PC-3 (cell line): ENCODE measurements at regions not wholly inside any gene's neighbourhood (a gene's known extent, or its start where the extent isn't known, plus 50 kb on each side); places are given as distances from the start of the nearest gene placed in this dataset.
"Not testable (repeated sequence)": the region's sequence is repeated elsewhere in the genome, so short reads cannot be mapped to it uniquely, and the experiment has no call there.

Experiments
- ATAC-seq: fragments of 200-7000 bp; cut with Tn5 transposase; 2 replicates; pipeline ENCODE4 v1.9.1; 2020; ENCODE audit warnings: mild to moderate bottlenecking, moderate library complexity
- BruUV-seq: library from RNA; stranded (reverse); fragments of 400-500 nt; replicated peaks from 2 replicates; lab custom pipeline; 2021; lab: Mats Ljungman, UMichigan
- CTCF ChIA-PET: fragments of 300-600 bp; sonication (Branson Sonifier 250); formaldehyde crosslinking; loops from one replicate; lab custom pipeline; 2022; ENCODE audit warnings: antibody characterized with exemption; lab: Charles Lee
- POLR2A ChIA-PET: fragments of 300-600 bp; sonication (Branson Sonifier 250); formaldehyde crosslinking; loops from one replicate; lab custom pipeline; 2022; ENCODE audit warnings: antibody characterized with exemption; ENCODE audit not compliant: unreplicated experiment; lab: Charles Lee
- DNase-seq: peaks from one replicate; pipeline ENCODE4 v3.0.0-alpha.2; 2015
- H2AFZ ChIP-seq: fragments of 300-600 bp; sonication (generic); 2 replicates; pipeline ENCODE4 v1.6.0; 2016; ENCODE audit warnings: antibody characterized with exemption, low read length
- H3F3A ChIP-seq: fragments of 300-600 bp; sonication (generic); one replicate; pipeline ENCODE4 v1.6.0; 2017; ENCODE audit warnings: antibody characterized with exemption, low read length, control low read depth, mild to moderate bottlenecking; ENCODE audit not compliant: unreplicated experiment
- H3K27ac ChIP-seq: fragments of 300-600 bp; sonication (generic); 2 replicates; pipeline ENCODE4 v1.5.1; 2016; ENCODE audit warnings: mild to moderate bottlenecking, low read length
- H3K27me3 ChIP-seq: fragments of 300-600 bp; sonication (generic); 2 replicates; pipeline ENCODE4 v1.6.1; 2016; ENCODE audit warnings: low read length, mixed read lengths
- H3K36me3 ChIP-seq: fragments of 300-600 bp; sonication (generic); 2 replicates; pipeline ENCODE4 v1.6.1; 2016; ENCODE audit warnings: low read depth, mixed run types, low read length, mixed read lengths
- H3K4me1 ChIP-seq: fragments of 300-600 bp; sonication (generic); 2 replicates; pipeline ENCODE4 v1.5.1; 2016; ENCODE audit warnings: low read length; ENCODE audit not compliant: insufficient read depth
- H3K4me2 ChIP-seq: fragments of 300-600 bp; sonication (generic); 2 replicates; pipeline ENCODE4 v1.6.0; 2016; ENCODE audit warnings: low read length
- H3K4me3 ChIP-seq: fragments of 300-600 bp; sonication (generic); 2 replicates; pipeline ENCODE4 v1.5.1; 2016; ENCODE audit warnings: mild to moderate bottlenecking, low read length, mixed read lengths
- H3K79me2 ChIP-seq: fragments of 300-600 bp; sonication (generic); 2 replicates; pipeline ENCODE4 v1.6.1; 2017; ENCODE audit warnings: low read length, mixed read lengths
- H3K9ac ChIP-seq: fragments of 300-600 bp; sonication (generic); 2 replicates; pipeline ENCODE4 v1.6.0; 2016; ENCODE audit warnings: mild to moderate bottlenecking, low read length
- H3K9me2 ChIP-seq: fragments of 300-600 bp; sonication (generic); replicated peaks from 2 replicates; pipeline ENCODE4 v1.6.1; 2016; ENCODE audit warnings: mixed run types, low read length, mixed read lengths
- H3K9me3 ChIP-seq: fragments of 300-600 bp; sonication (generic); 2 replicates; pipeline ENCODE4 v1.6.1; 2016; ENCODE audit warnings: low read length, mixed read lengths
- H4K20me1 ChIP-seq: fragments of 300-600 bp; sonication (generic); 2 replicates; pipeline ENCODE4 v1.6.1; 2016; ENCODE audit warnings: low read length, mixed read lengths
- EZH2 ChIP-seq: fragments of 300-600 bp; sonication (generic); IDR thresholded peaks from one replicate; pipeline ENCODE4 v1.6.1; 2017; ENCODE audit warnings: antibody characterized with exemption, mild to moderate bottlenecking, low read length; ENCODE audit not compliant: unreplicated experiment
- EZH2phosphoT487 ChIP-seq: fragments of 300-600 bp; sonication (generic); IDR thresholded peaks from 2 replicates; pipeline ENCODE4 v1.6.1; 2018; ENCODE audit warnings: mild to moderate bottlenecking, antibody characterized with exemption, low read length, borderline replicate concordance
- intact Hi-C: fragments of 100-400 bp; cut with micrococcal nuclease; formaldehyde crosslinking; loops from 2 replicates; pipeline ENCODE4 v1.9.0; 2023
- TF ChIP-seq, protein P1 (sequence below): fragments of 300-600 bp; sonication (generic); conservative IDR thresholded peaks from 2 replicates; pipeline ENCODE4 v1.5.1; 2017; ENCODE audit warnings: antibody characterized with exemption, low read depth, mild to moderate bottlenecking, low read length

DNA sequence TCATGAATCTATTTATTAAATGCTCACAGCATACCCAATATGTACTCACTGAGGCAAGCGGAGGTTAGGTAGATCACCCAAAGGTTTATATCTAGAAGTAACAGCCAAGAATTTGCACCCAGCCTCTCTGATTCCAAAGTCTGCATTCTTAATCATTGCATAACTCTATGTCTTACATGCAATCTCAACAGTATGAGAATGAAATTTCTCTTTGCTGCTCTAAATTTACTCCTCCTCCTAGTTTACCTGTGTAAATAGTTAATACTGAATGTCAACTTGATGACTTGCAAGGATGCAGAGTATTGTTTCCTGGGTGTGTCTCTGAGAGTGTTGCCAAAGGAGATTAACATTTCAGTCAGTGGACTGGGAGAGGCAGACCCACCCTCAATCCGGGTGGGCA lies 840.6 kb downstream of the BRINP3 start:
- Histone ChIP-seq H3K27ac (no peak overlapping the region), H3K27me3 (no peaks in the 10 kb centered on the region), H3K4me1 (peaks cover 7% of the 10 kb centered on the region; the same call in 1 of the 2 replicates), H3K9me2 (no peaks in the 10 kb centered on the region), H3K9me3 (no peaks in the 10 kb centered on the region), H3F3A (no peaks in the 10 kb centered on the region), H3K4me2 (peak overlapping the region; percentile 13; the same call in 1 of the 2 replicates), H3K9ac (no peak overlapping the region), H4K20me1 (no peaks in the 10 kb centered on the region), H3K4me3 (no peak overlapping the region), H3K36me3 (no peaks in the 10 kb centered on the region), H3K79me2 (no peaks in the 10 kb centered on the region), H2AFZ (no peak overlapping the region)
- BruUV-seq, result no TSS peak
- ChIA-PET CTCF (no interaction called here), POLR2A (no interaction called here)
- ATAC-seq, result peak; percentile 42; the same call in 1 of the 2 replicates
- DNase-seq, result peak; percentile 20
- intact Hi-C loops, result no loop called here
- TF ChIP-seq, protein P1, sequence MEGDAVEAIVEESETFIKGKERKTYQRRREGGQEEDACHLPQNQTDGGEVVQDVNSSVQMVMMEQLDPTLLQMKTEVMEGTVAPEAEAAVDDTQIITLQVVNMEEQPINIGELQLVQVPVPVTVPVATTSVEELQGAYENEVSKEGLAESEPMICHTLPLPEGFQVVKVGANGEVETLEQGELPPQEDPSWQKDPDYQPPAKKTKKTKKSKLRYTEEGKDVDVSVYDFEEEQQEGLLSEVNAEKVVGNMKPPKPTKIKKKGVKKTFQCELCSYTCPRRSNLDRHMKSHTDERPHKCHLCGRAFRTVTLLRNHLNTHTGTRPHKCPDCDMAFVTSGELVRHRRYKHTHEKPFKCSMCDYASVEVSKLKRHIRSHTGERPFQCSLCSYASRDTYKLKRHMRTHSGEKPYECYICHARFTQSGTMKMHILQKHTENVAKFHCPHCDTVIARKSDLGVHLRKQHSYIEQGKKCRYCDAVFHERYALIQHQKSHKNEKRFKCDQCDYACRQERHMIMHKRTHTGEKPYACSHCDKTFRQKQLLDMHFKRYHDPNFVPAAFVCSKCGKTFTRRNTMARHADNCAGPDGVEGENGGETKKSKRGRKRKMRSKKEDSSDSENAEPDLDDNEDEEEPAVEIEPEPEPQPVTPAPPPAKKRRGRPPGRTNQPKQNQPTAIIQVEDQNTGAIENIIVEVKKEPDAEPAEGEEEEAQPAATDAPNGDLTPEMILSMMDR, result no peak
- no peak for TF ChIP-seq EZH2phosphoT487
- TF ChIP-seq EZH2, result no peak

DNA sequence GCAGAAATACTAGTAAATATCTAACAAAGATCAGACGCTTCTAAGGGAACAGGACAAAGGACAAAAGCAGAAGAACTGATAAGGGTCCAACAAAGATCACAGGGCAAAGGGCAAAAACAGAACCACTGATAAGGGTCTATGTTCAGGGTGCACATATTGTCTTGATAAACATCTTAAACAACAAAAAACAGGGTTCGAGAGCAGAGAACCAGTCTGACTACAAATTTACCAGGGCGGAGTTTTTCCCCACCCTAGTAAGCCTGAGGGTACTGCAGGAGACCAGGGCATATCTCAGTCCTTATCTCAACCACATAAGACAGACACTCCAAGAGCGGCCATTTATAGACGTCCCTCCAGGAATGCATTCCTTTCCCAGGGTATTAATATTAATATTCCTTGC lies 833.5 kb downstream of the BRINP3 start:
- H3K27ac ChIP-seq, H3K79me2 ChIP-seq, H3K4me2 ChIP-seq, H3K9me2 ChIP-seq, H4K20me1 ChIP-seq, H3K4me1 ChIP-seq, H3K9ac ChIP-seq, H3K36me3 ChIP-seq, DNase-seq, intact Hi-C loops, ATAC-seq, H3K9me3 ChIP-seq, BruUV-seq, CTCF ChIA-PET, POLR2A ChIA-PET, H3F3A ChIP-seq, H3K27me3 ChIP-seq, H3K4me3 ChIP-seq, H2AFZ ChIP-seq: not testable (repeated sequence)

DNA sequence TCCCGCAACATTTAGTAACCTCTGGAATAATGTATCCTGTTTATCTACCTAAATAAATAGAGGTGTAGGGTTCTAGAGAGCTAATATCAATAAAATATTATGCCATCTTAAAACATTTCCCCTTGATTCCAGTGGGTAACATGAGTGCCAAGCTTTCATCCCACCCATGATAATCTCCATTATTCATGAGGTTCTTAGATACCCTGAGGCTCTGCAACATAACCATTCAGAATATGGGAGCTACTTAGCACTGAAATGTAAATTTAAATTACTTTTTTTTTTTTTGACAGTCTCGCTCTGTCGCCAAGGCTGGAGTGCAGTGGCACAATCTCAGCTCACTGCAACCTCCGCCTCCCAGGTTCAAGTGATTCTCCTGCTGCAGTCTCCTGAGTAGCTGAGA lies 832.7 kb downstream of the BRINP3 start:
- no peaks in the 10 kb centered on the region for H3K79me2 ChIP-seq
- H3K9me2 ChIP-seq, result no peaks in the 10 kb centered on the region
- DNase-seq (no peak), ATAC-seq (no peak)
- H3K9ac ChIP-seq, result no peak overlapping the region
- no peaks in the 10 kb centered on the region for H3F3A ChIP-seq
- TF ChIP-seq EZH2 (no peak), EZH2phosphoT487 (no peak)
- TF ChIP-seq, protein P1, result no peak
- H3K27me3 ChIP-seq, result no peaks in the 10 kb centered on the region
- ChIA-PET POLR2A (no interaction called here), CTCF (no interaction called here)
- no peak overlapping the region for H3K4me3 ChIP-seq
- no peak overlapping the region for H2AFZ ChIP-seq
- H3K27ac ChIP-seq, result no peak overlapping the region
- no TSS peak for BruUV-seq
- no peaks in the 10 kb centered on the region for H3K4me1 ChIP-seq
- no peak overlapping the region for H3K4me2 ChIP-seq
- H4K20me1 ChIP-seq, result no peaks in the 10 kb centered on the region
- H3K36me3 ChIP-seq, result no peaks in the 10 kb centered on the region
- no peaks in the 10 kb centered on the region for H3K9me3 ChIP-seq
- intact Hi-C loops, result no loop called here
